ENCODE measurements at regions not wholly inside any gene's neighbourhood (a gene's known extent, or its start where the extent isn't known, plus 50 kb on each side); places are given as distances from the start of the nearest gene placed in this dataset.

DNA sequence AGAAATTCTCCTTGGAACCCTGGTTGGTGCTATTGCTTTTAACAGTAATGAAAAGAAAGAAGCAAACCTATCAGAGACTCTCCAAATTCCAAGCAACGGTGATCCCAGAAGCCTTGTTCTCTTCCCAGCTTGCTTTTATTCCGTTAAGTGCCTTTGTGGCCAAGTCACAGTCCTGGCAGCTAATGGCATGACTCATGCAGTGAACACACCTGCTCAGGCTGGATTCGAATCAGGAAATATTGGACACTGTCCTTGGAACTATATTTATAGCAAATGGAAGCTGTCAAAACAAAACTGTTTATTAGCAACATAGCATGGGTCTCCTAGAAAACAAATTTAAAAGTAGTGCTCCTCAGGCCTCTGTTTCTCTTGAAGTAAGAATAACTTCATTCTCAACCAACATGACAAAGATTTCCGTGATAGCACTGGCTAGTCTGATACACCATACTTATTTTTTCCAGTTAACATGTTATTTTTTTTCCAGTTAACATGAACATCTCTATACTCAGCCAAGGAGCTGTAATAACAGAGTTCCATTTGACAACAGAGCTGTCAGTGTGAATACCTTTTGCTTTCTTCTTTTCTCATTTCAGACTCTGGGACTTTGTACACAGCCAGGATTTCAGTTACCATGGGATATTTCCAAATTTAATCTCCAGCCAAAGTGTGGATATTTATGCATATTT lies 502.4 kb downstream of the GADD45G start:
- Histone ChIP-seq H3K4me2 (ENCODE audit: low read depth, low read length, poor library complexity, severe bottlenecking) (no peak overlapping the region), H3K27ac (ENCODE audit: low read length) (no peak overlapping the region), H3K9me3 (ENCODE audit: low read length) (no peaks in the 10 kb centered on the region), H3K79me2 (ENCODE audit: low read length) (no peaks in the 10 kb centered on the region), H3K9me2 (replicated peaks; ENCODE audit: insufficient read depth, low read length) (no peaks in the 10 kb centered on the region), H3K4me3 (ENCODE audit: low read length) (no peak overlapping the region), H2AFZ (ENCODE audit: low read length) (no peak overlapping the region), H3K4me1 (ENCODE audit: low read length) (no peaks in the 10 kb centered on the region), H3K36me3 (ENCODE audit: insufficient read depth, low read length) (no peaks in the 10 kb centered on the region), H4K20me1 (ENCODE audit: insufficient read depth, low read depth, low read length) (no peaks in the 10 kb centered on the region), H3K9ac (ENCODE audit: low read length) (no peak overlapping the region), H3K27me3 (ENCODE audit: low read length) (no peaks in the 10 kb centered on the region)
- DNase-seq, result no peak

DNA sequence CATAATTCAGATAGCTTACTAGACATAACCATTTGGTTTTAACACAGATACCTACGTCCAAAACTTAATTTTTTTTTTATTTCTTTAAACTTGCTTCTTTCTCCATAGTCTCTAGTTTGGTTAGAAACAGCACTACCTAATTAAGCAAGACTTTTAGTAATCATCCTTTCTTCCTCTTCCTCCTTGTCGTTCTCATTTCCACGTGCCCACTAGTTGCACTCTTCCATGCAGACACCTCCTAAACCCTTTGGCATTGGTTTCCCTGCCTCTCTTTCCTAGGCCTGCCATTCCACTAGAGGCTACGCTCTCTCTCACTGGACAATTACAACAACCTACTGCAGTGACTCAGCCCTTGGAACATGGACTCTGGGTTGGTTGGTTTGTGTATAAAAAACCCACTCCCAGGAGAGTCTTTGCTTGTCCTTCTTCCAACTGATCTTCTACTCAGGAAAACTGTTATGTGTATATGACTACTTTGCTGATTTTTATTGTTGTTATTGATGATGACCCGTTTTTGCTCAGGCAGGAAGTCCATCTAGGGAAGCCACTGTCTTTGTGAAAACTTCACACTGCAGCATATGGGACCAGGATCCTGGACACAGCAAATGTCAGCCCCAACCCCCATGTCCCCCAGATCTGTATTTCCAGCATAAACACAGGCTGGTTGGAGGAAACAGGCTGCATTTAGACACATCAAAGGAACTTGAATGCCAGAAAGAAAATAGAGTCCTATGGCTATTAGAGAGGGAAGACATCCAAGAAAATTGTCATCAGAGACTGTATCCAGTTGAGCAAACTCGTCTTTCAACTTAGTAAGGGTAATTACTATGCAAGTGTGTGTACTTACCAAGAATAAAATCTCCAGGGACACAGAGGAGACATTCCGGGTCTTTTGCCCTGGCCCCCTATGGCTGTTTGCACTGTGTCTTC lies 503.2 kb downstream of the GADD45G start:
- Histone ChIP-seq H3K36me3 (ENCODE audit: insufficient read depth, low read length) (no peaks in the 10 kb centered on the region), H3K4me3 (ENCODE audit: low read length) (no peak overlapping the region), H3K4me1 (ENCODE audit: low read length) (no peaks in the 10 kb centered on the region), H3K9me2 (replicated peaks; ENCODE audit: insufficient read depth, low read length) (no peaks in the 10 kb centered on the region), H4K20me1 (ENCODE audit: insufficient read depth, low read depth, low read length) (no peaks in the 10 kb centered on the region), H3K27me3 (ENCODE audit: low read length) (no peaks in the 10 kb centered on the region), H3K9ac (ENCODE audit: low read length) (no peak overlapping the region), H3K4me2 (ENCODE audit: low read depth, low read length, poor library complexity, severe bottlenecking) (no peak overlapping the region), H3K79me2 (ENCODE audit: low read length) (no peaks in the 10 kb centered on the region), H3K27ac (ENCODE audit: low read length) (no peak overlapping the region), H3K9me3 (ENCODE audit: low read length) (no peaks in the 10 kb centered on the region), H2AFZ (ENCODE audit: low read length) (no peak overlapping the region)
- no peak for DNase-seq

DNA sequence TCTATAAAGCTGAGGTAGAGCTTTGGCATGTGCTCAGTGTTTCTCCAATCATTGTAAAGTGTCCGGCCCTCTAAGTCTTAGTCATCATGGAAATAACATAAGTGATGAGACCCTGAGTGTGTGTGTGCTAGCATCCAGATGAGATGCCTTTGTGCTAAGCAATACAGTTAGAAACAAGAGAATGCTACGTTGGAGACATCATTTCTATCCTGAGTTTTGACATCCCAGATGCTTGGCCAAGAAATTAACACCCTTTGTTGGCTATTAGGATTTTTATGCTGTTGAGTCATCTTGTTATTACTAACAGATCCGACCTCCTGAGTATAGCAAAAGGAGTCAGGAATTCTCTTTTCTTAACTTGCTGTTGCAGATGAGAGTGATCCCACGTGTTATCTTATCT lies 508.0 kb downstream of the GADD45G start:
- Histone ChIP-seq H3K79me2 (ENCODE audit: low read length) (no peaks in the 10 kb centered on the region), H3K9me2 (replicated peaks; ENCODE audit: insufficient read depth, low read length) (no peaks in the 10 kb centered on the region), H3K4me2 (ENCODE audit: low read depth, low read length, poor library complexity, severe bottlenecking) (no peak overlapping the region), H3K27ac (ENCODE audit: low read length) (no peak overlapping the region), H3K4me3 (ENCODE audit: low read length) (no peak overlapping the region), H3K4me1 (ENCODE audit: low read length) (no peaks in the 10 kb centered on the region), H3K27me3 (ENCODE audit: low read length) (no peaks in the 10 kb centered on the region), H4K20me1 (ENCODE audit: insufficient read depth, low read depth, low read length) (no peaks in the 10 kb centered on the region), H3K9me3 (ENCODE audit: low read length) (no peaks in the 10 kb centered on the region), H2AFZ (ENCODE audit: low read length) (no peak overlapping the region), H3K9ac (ENCODE audit: low read length) (no peak overlapping the region), H3K36me3 (ENCODE audit: insufficient read depth, low read length) (no peaks in the 10 kb centered on the region)
- DNase-seq, result no peak

DNA sequence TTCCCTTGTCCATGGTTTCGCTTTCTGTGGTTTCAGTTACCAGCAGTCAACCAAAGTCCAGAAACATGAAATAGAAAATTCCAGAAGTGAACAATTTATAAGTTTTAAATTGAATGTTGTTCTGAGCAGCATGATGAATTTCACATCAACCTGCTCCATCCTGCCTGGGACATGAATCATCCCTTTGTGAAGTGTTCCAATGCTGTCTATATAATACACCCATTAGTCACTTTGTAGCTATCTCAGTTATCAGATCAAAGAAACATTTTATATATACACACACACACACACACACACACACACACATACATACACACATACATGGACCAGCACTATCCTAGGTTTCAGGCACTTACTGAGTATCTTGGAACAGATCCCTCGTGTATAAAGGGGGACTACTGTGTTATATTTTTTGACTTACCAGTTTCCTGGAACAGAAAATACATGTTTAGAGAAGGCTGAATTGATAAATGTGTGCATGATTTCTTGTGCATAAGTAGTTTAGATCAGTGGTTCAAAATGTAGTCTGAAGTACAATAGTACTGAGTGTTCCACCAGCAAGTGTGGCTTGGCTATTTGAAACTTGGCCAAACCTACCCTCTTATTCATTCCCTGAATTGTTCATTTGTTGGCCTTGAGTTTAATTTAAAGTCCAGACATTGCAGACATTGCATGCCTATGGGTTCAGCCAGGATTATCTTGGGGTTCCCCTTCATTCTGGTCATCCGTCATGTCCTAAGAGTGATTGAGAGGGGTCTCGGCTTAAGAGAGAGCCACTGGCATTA lies 510.0 kb downstream of the GADD45G start:
- no peak overlapping the region for H3K27ac ChIP-seq (ENCODE audit: low read length)
- H4K20me1 ChIP-seq (ENCODE audit: insufficient read depth, low read depth, low read length), result no peaks in the 10 kb centered on the region
- H3K9me3 ChIP-seq (ENCODE audit: low read length), result no peaks in the 10 kb centered on the region
- H3K9me2 ChIP-seq (replicated peaks; ENCODE audit: insufficient read depth, low read length), result no peaks in the 10 kb centered on the region
- no peak overlapping the region for H3K4me2 ChIP-seq (ENCODE audit: low read depth, low read length, poor library complexity, severe bottlenecking)
- DNase-seq, result no peak
- no peaks in the 10 kb centered on the region for H3K36me3 ChIP-seq (ENCODE audit: insufficient read depth, low read length)
- H2AFZ ChIP-seq (ENCODE audit: low read length), result no peak overlapping the region
- H3K4me1 ChIP-seq (ENCODE audit: low read length), result no peaks in the 10 kb centered on the region
- H3K9ac ChIP-seq (ENCODE audit: low read length), result no peak overlapping the region
- H3K27me3 ChIP-seq (ENCODE audit: low read length), result no peaks in the 10 kb centered on the region
- H3K79me2 ChIP-seq (ENCODE audit: low read length), result no peaks in the 10 kb centered on the region
- no peak overlapping the region for H3K4me3 ChIP-seq (ENCODE audit: low read length)

- Histone ChIP-seq H3K9ac (ENCODE audit: low read length) (no peak overlapping the region), H4K20me1 (ENCODE audit: insufficient read depth, low read depth, low read length) (no peaks in the 10 kb centered on the region), H3K9me2 (replicated peaks; ENCODE audit: insufficient read depth, low read length) (no peaks in the 10 kb centered on the region), H3K36me3 (ENCODE audit: insufficient read depth, low read length) (no peaks in the 10 kb centered on the region), H2AFZ (ENCODE audit: low read length) (no peak overlapping the region), H3K27ac (ENCODE audit: low read length) (no peak overlapping the region), H3K79me2 (ENCODE audit: low read length) (no peaks in the 10 kb centered on the region), H3K4me1 (ENCODE audit: low read length) (no peaks in the 10 kb centered on the region), H3K27me3 (ENCODE audit: low read length) (0 out of 2 replicates have a peak, but pooled peaks cover 2% of the 10 kb centered on the region), H3K9me3 (ENCODE audit: low read length) (no peaks in the 10 kb centered on the region), H3K4me3 (ENCODE audit: low read length) (no peak overlapping the region), H3K4me2 (ENCODE audit: low read depth, low read length, poor library complexity, severe bottlenecking) (no peak overlapping the region)
- no peak for DNase-seq
Measured at GRCh38 chr9:90121762-90122161, 517.0 kb downstream of the GADD45G start.

- Histone ChIP-seq H3K9ac (ENCODE audit: low read length) (no peak overlapping the region), H3K79me2 (ENCODE audit: low read length) (no peaks in the 10 kb centered on the region), H3K4me1 (ENCODE audit: low read length) (no peaks in the 10 kb centered on the region), H3K27ac (ENCODE audit: low read length) (no peak overlapping the region), H3K4me3 (ENCODE audit: low read length) (no peak overlapping the region), H2AFZ (ENCODE audit: low read length) (no peak overlapping the region), H4K20me1 (ENCODE audit: insufficient read depth, low read depth, low read length) (no peaks in the 10 kb centered on the region), H3K9me3 (ENCODE audit: low read length) (no peaks in the 10 kb centered on the region), H3K27me3 (ENCODE audit: low read length) (0 out of 2 replicates have a peak, but pooled peaks cover 2% of the 10 kb centered on the region), H3K9me2 (replicated peaks; ENCODE audit: insufficient read depth, low read length) (no peaks in the 10 kb centered on the region), H3K4me2 (ENCODE audit: low read depth, low read length, poor library complexity, severe bottlenecking) (no peak overlapping the region), H3K36me3 (ENCODE audit: insufficient read depth, low read length) (no peaks in the 10 kb centered on the region)
- DNase-seq, result no peak
Measured at GRCh38 chr9:90124961-90125360, 517.7 kb downstream of the DIRAS2 start.

GRCh38 chr9:90127923-90128322 lies 514.7 kb downstream of the DIRAS2 start:
- Histone ChIP-seq H3K9me2 (replicated peaks; ENCODE audit: insufficient read depth, low read length) (no peaks in the 10 kb centered on the region), H2AFZ (ENCODE audit: low read length) (no peak overlapping the region), H4K20me1 (ENCODE audit: insufficient read depth, low read depth, low read length) (no peaks in the 10 kb centered on the region), H3K27ac (ENCODE audit: low read length) (no peak overlapping the region), H3K79me2 (ENCODE audit: low read length) (no peaks in the 10 kb centered on the region), H3K9ac (ENCODE audit: low read length) (no peak overlapping the region), H3K4me1 (ENCODE audit: low read length) (no peaks in the 10 kb centered on the region), H3K4me3 (ENCODE audit: low read length) (no peak overlapping the region), H3K27me3 (ENCODE audit: low read length) (0 out of 2 replicates have a peak, but pooled peaks cover 2% of the 10 kb centered on the region), H3K4me2 (ENCODE audit: low read depth, low read length, poor library complexity, severe bottlenecking) (no peak overlapping the region), H3K36me3 (ENCODE audit: insufficient read depth, low read length) (no peaks in the 10 kb centered on the region), H3K9me3 (ENCODE audit: low read length) (no peaks in the 10 kb centered on the region)
- DNase-seq, result no peak

All from Karpas-422 (cell line).